HG02852 (cell line): ENCODE measurements at regions not wholly inside any gene's neighbourhood (a gene's known extent, or its start where the extent isn't known, plus 50 kb on each side); places are given as distances from the start of the nearest gene placed in this dataset.

Experiments used
- ATAC-seq: cut with Tn5 transposase; IDR thresholded peaks from one replicate; pipeline ENCODE4 v1.9.1; 2021; ENCODE audit warnings: mild to moderate bottlenecking, moderate library complexity; ENCODE audit not compliant: unreplicated experiment

DNA sequence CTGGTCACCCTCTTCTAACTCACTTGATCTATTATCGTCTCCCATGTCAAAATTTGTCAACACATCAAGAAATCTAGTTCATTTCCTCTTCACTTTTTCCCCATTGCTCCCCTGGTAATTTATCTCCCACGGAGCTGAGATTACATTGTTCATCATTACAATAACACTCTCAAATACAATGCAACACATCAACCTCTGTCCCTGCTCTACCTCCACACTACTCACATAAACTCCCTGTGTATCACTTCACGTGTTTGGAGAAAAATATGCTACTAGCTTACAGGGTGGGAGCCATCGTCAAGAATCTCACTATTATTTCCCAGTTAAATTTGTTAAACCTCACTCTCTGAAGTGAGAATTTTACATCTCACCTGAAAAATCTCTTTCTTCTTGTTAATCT, 1006.4 kb downstream of the ARAP2 start:
- no peak for ATAC-seq

GRCh38 chr4:35238793-35239192, 1005.5 kb downstream of the ARAP2 start:
- ATAC-seq = no peak

DNA sequence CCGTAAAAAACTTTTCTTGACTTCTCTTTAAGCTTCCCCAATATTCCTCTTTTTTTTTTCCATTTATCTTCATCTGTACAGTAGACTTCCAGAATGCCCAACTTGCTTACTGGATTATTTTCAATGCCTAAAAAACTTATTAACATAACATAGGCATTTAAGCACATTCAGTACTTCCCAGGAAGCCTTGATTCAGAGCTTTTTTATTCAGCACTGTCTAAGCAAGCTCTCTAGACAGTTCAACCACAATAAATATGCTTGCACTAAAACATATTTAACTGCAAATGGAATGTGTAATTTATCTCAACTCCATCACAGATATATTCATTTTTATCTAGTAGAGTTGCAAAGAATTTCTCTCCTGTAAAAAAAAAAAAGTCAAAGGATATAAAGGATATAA, 997.8 kb downstream of the ARAP2 start:
- ATAC-seq = no peak

DNA sequence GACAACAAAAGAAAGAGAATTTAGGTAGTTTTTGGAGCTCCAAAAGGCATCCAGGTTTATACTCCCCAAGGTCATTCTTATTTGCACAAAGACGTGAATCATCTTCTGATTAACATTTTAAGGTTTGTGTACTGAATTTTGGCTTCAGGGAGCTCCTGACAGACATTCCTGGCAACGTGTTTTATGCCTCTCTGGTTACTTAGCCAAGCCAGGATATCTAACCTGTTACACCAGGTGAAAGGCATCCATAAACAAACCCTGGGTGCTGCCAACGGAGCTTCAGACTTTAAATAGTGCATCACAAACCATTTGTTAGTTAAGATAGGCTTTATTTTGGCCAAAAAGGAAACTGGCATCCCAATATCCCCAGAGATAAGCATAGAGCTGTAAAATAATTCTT, 997.3 kb downstream of the ARAP2 start:
- no peak for ATAC-seq

DNA sequence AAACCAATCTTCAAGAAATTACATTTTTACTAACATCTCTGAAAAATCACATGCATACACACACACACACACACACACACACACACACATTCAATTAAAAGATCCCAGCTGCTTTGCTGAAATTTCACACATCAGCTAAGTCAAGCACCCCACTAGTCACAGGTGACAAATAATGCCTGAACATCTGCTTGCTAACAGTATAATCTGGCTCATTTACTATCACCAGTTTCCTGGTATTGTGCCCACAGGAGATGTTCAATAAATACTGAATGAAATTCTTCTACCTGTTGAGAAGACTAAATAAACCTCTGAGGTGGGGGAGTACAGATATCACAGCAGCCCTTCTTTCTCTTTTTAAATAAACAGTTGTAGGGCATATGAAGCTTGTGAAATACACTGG, 994.0 kb downstream of the ARAP2 start:
- ATAC-seq = no peak

DNA sequence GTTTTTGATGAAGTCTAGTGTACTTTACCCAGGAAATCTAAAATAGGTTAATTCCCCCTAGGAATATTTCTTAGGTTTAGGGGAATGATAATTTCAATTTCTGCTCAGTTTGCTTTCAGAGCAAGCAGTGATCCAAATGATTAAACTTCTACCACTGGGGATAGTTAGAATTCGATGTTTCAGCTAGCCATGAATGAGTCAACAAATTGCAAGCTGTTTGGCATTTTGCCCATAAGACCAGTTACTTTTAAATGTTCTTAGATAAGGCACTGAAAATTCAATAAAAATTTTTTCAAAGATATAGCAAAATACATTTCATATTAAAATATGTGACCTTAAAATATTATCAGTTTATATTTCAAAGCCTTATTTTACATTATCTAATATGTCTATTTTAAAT, 993.6 kb downstream of the ARAP2 start:
- ATAC-seq = no peak

GRCh38 chr4:35252071-35252470, 992.2 kb downstream of the ARAP2 start:
- ATAC-seq = no peak

GRCh38 chr4:35252866-35253265, 991.4 kb downstream of the ARAP2 start:
- no peak for ATAC-seq

DNA sequence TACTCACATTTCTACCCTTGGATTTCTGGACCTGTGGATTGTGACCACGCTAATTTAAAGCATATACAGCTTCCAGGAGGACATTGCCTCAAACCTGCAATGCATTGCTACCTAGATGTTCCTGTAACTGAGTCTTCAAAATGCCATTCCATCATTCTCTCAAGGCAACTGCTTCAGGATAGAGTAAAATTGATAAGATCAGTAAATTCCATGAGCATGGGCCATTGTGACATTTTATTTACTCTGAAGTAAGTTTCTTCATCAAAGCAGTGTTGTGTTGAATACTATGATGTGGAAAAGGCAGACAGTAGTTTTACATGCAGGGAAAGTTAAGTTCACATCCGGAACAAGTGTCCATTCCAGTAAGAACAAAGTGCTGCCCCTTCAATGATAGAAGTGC, 991.0 kb downstream of the ARAP2 start:
- no peak for ATAC-seq

GRCh38 chr4:35286434-35286833, 957.9 kb downstream of the ARAP2 start:
- no peak for ATAC-seq

- ATAC-seq = no peak
Measured at GRCh38 chr4:35300996-35301774, 943.1 kb downstream of the ARAP2 start.

DNA sequence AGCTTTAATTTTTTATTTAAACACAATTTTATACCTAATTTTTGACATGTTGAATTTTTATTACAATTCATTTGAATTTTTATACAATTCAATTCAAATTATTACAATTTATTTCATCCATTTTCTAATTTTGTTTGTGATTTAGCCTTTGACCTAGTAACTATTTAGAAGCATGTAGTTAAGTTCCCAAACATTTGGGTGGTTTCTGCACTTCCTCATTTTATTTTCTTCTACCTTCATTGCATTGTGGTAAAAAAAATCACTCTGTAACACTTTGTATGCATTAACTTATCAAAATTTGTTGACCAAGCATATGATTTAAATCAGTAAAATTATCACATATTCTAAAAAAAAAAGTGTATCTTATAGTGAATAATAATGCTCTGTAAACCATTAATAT, 928.9 kb downstream of the ARAP2 start:
- no peak for ATAC-seq

DNA sequence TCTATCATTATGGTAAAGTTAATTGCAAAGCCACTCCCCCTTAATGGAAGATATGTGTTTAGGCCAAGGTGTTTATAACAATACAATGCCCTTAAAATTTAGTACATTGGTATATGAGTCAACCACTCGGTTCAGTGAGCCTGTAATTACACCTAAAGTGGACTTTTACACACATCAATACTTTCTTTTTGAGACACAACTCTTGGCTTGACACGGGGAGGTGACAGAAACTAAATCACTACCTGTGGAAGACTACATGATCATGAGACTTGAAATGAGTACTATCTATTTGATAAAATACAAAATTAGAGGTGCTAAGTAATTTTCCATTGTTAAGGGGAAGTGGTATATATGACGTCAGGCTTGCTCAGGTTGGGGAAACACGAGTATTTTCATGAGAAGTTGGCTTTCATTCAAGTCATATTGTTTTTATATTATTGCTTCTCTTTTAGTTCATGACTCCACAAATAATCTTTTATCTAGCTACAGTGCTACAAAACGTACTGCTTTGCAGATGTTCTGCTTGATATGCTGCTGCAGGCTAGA, 918.3 kb downstream of the ARAP2 start:
- no peak for ATAC-seq

GRCh38 chr4:35342833-35343232, 901.5 kb downstream of the ARAP2 start:
- no peak for ATAC-seq

- ATAC-seq = no peak
Measured at GRCh38 chr4:35347276-35347675, 897.0 kb downstream of the ARAP2 start.

GRCh38 chr4:35358001-35358584, 886.2 kb downstream of the ARAP2 start:
- no peak for ATAC-seq

DNA sequence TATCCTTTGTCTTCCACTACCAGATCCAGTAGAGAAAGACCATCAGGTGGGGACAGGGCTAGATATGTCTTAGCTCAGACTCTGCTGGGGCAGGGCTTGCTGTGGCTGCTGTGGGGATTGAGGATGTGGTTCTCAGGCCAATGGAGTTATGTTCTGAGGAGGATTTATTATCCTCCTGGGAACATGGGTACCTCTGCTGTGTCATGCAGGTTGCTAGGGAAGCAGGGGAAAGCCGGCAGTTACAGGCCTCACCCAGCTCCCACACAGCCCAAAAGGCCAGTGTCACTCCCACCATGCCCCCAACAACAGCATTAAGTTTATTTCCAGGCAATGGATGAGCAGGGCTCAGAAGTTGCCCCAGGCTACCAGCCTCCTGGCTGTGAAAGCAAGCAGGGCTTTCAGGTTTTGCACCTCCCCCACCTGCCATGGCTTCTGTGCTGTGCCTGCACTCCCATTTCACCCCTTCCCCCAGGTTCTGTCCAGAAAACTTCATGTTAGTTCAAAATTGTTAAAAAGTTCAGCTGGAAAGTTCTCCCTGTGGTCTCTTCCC, 879.9 kb downstream of the ARAP2 start:
- ATAC-seq = no peak

DNA sequence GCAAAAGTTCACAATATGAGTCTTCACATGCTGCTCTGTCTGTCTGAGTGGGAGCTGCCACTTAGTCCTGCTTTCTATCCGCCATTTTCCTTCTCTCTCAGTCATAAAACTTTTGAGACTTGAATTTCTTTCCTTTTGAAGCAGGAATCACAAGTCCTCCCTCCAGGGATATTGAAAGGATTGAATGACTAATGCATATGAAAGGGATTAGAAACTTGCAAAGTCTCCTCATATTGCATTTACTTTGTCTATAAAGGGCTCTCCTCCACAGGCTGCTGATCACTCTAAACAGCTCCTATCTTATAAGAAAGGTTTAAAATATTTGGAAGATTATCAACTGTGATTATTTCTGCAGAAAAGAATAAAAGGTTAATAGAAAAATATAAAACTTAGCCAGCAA, 879.1 kb downstream of the ARAP2 start:
- no peak for ATAC-seq

- ATAC-seq = no peak
Measured at GRCh38 chr4:35399912-35400311, 844.4 kb downstream of the ARAP2 start.

DNA sequence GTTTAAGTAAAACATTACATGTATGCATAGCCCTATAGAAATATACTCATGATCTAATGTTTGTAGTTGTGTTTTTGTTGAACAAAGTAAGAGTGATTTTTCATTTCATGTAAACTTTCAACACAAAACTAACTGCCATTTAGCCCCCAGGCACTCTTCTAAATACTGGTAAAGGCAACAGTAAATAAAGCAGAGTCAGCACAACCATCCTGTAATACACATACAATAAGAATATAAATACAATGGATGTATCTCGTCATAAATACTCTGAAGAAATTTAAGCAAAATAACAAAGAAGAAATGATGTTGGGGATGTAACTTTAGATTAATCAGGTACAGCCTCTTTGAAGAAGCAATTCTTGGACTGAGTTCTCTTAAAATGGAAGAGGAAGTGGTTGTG, 821.2 kb downstream of the ARAP2 start:
- ATAC-seq = no peak

GRCh38 chr4:35447474-35447873, 796.8 kb downstream of the ARAP2 start:
- no peak for ATAC-seq

DNA sequence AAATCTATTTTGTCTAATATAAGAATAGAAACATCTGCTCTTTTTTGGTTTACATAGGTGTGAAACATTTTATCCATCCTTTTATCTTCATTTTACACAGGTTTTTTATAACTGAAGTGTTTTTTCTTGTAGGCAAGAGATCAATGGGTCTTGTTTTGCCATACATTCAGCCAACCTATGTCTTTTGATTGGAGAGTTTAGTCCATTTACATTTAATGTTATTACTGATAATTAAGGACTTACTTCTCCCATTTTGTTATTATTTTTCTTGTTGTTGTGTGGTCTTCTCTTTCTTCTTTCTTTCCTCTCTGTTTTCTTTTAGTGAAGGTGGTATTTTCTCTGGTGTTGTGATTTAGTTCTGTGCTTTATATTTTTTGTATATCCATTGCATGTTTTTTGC, 785.3 kb downstream of the ARAP2 start:
- ATAC-seq = no peak
